Adrenal gland (tissue), 5 donors: ENCODE measurements at regions not wholly inside any gene's neighbourhood (a gene's known extent, or its start where the extent isn't known, plus 50 kb on each side); places are given as distances from the start of the nearest gene placed in this dataset.

Experiments
- CTCF ChIP-seq, 6 experiments: fragments of 450-650 bp in 4 of 6; fragments of 200-600 bp in 2 of 6; sonication (generic) in 1 of 6; IDR thresholded peaks; 1 replicate in 5 of 6; 2 replicates in 1 of 6; pipeline versions ENCODE4 v1.5.1 to v1.8.0; 2016 to 2021; ENCODE audit warnings: antibody characterized with exemption in 6 of 6, mild to moderate bottlenecking in 2 of 6, moderate library complexity in 1 of 6
- POLR2A ChIP-seq, 2 donors: fragments of 450-650 bp; IDR thresholded peaks; one replicate each; pipeline ENCODE4 v1.6.1; 2017; ENCODE audit warnings: antibody characterized with exemption in 2 of 2, mild to moderate bottlenecking in 2 of 2, moderate library complexity in 1 of 2
- donor health status: DM: no; HTN: no; CAD: no.

- TF ChIP-seq POLR2A (IDR thresholded peaks at IDR 0.05) = no peak
- TF ChIP-seq CTCF (IDR thresholded peaks at IDR 0.05) = no peak
Observed at GRCh38 chr4:57679969-57680368, 569.8 kb upstream of the IGFBP7 start.
